A673 (cell line): ENCODE measurements at regions not wholly inside any gene's neighbourhood (a gene's known extent, or its start where the extent isn't known, plus 50 kb on each side); places are given as distances from the start of the nearest gene placed in this dataset.

ENCODE experiments used
- EZH2 ChIP-seq: fragments of 200-600 bp; sonication (generic); IDR thresholded peaks from 2 replicates; pipeline ENCODE4 v1.6.1; 2017; ENCODE audit warnings: borderline replicate concordance, low read depth, mild to moderate bottlenecking, mixed read lengths, antibody characterized with exemption, low read length; ENCODE audit not compliant: poor library complexity, severe bottlenecking
- TF ChIP-seq, protein P1 (sequence below): fragments of 300-800, 200-600 bp; sonication (generic); conservative IDR thresholded peaks from 2 replicates; pipeline ENCODE4 v1.5.1; 2017; ENCODE audit warnings: low read depth, mild to moderate bottlenecking, antibody characterized with exemption, low read length, moderate library complexity, mixed read lengths

DNA sequence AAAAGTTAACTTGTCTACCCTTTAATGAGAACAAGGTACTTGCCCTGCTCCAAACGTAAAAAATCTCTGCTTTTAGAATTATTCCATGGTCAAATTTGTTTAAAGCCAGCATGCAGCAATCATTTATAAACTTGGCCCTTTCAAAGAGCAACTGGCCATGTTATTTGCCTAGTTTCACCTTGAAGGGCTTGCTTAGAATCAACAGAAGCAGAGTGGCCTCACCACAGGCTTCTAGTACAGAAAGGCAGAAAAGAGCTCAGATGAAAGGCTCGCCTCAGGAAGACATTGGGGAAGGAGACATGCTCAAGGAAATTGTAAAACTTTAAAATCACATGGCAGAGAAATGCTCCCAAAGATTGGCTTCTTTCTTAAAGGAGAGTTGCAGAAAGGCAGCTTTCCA, 53.8 kb upstream of the USP26 start:
- TF ChIP-seq, protein P1, sequence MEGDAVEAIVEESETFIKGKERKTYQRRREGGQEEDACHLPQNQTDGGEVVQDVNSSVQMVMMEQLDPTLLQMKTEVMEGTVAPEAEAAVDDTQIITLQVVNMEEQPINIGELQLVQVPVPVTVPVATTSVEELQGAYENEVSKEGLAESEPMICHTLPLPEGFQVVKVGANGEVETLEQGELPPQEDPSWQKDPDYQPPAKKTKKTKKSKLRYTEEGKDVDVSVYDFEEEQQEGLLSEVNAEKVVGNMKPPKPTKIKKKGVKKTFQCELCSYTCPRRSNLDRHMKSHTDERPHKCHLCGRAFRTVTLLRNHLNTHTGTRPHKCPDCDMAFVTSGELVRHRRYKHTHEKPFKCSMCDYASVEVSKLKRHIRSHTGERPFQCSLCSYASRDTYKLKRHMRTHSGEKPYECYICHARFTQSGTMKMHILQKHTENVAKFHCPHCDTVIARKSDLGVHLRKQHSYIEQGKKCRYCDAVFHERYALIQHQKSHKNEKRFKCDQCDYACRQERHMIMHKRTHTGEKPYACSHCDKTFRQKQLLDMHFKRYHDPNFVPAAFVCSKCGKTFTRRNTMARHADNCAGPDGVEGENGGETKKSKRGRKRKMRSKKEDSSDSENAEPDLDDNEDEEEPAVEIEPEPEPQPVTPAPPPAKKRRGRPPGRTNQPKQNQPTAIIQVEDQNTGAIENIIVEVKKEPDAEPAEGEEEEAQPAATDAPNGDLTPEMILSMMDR = no peak
- no peak for TF ChIP-seq EZH2
